HAP-1 (cell line): ENCODE measurements at regions not wholly inside any gene's neighbourhood (a gene's known extent, or its start where the extent isn't known, plus 50 kb on each side); places are given as distances from the start of the nearest gene placed in this dataset.

Source experiments
- DNase-seq, 2 experiments: peaks; one replicate each; pipeline ENCODE4 v3.0.0-alpha.2; 2016 to 2020; ENCODE audit warnings: low spot score in 2 of 2
- H3K27me3 ChIP-seq: fragments of 250-450 bp; sonication (Bioruptor Pico); 2 replicates; pipeline ENCODE4 v1.5.1; 2020; ENCODE audit warnings: low read depth, mild to moderate bottlenecking, moderate library complexity
- H3K36me3 ChIP-seq: fragments of 250-450 bp; sonication (Bioruptor Pico); replicated peaks from 2 replicates; pipeline ENCODE4 v1.5.1; 2020; ENCODE audit warnings: mild to moderate bottlenecking
- H3K4me1 ChIP-seq: fragments of 250-450 bp; sonication (Bioruptor Pico); 2 replicates; pipeline ENCODE4 v1.5.1; 2020; ENCODE audit warnings: mild to moderate bottlenecking
- H3K4me3 ChIP-seq: fragments of 250-450 bp; sonication (Bioruptor Pico); 2 replicates; pipeline ENCODE4 v1.5.1; 2020; ENCODE audit warnings: mild to moderate bottlenecking, moderate library complexity
- H3K9me3 ChIP-seq: fragments of 250-450 bp; sonication (Bioruptor Pico); 2 replicates; pipeline ENCODE4 v1.5.1; 2020; ENCODE audit warnings: mild to moderate bottlenecking, moderate library complexity
- in situ Hi-C: fragments of 300-500 bp; cut with MboI; formaldehyde crosslinking; loops from 3 replicates; pipeline ENCODE4 v1.14.3; 2020; ENCODE audit warnings: low sequenced_read_pairs, inconsistent platforms, mixed read lengths

GRCh38 chrX:9329056-9329455, 135.8 kb upstream of the TBL1X start:
- Histone ChIP-seq H3K4me1 (no peaks in the 10 kb centered on the region; the same call in 1 of the 2 replicates), H3K36me3 (no peaks in the 10 kb centered on the region), H3K9me3 (no peaks in the 10 kb centered on the region), H3K4me3 (no peak overlapping the region), H3K27me3 (no peaks in the 10 kb centered on the region)
- in situ Hi-C loops: loop anchor here (25.0 kb wide), 1 partner anchor 383 kb away; no protein-coding TSS in a partner anchor
- DNase-seq: no peak

- no peaks in the 10 kb centered on the region for H3K27me3 ChIP-seq
- no peaks in the 10 kb centered on the region for H3K9me3 ChIP-seq
- no peaks in the 10 kb centered on the region for H3K36me3 ChIP-seq
- no peaks in the 10 kb centered on the region; the same call in 1 of the 2 replicates for H3K4me1 ChIP-seq
- in situ Hi-C loops: loop anchor here (25.0 kb wide), 1 partner anchor 382 kb away; no protein-coding TSS in a partner anchor
- no peak overlapping the region for H3K4me3 ChIP-seq
- DNase-seq: peak in 1 of 2 experiments; percentile 41
Measured at GRCh38 chrX:9330249-9330982, 134.4 kb upstream of the TBL1X start.

- Histone ChIP-seq H3K4me3 (no peak overlapping the region), H3K9me3 (no peaks in the 10 kb centered on the region), H3K4me1 (no peaks in the 10 kb centered on the region; the same call in 1 of the 2 replicates), H3K27me3 (no peaks in the 10 kb centered on the region), H3K36me3 (no peaks in the 10 kb centered on the region)
- in situ Hi-C loops: loop anchor here (25.0 kb wide), 1 partner anchor 378 kb away; no protein-coding TSS in a partner anchor
- no peak for DNase-seq
Measured at GRCh38 chrX:9333873-9334560, 130.8 kb upstream of the TBL1X start.

DNA sequence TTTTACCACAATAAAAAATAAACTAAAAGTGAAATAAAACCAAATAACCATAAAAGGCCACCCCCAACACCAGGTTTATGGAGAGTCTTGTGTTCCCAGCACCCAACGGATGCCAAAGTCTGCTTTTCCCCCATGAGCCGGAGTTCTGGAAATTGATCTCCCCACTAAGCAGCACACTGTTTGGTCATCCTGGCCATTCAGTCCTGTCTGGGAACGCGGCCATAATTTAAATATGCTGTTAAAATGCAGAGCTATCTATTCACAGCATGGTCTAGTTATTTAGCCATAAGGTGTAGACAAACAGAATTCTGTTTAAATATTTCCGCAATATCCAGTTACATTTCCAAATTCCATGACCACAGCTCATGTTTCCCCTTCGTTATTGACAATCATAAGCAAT, 129.6 kb upstream of the TBL1X start:
- no peaks in the 10 kb centered on the region for H3K36me3 ChIP-seq
- H3K27me3 ChIP-seq: no peaks in the 10 kb centered on the region
- H3K4me3 ChIP-seq: no peak overlapping the region
- H3K9me3 ChIP-seq: no peaks in the 10 kb centered on the region
- H3K4me1 ChIP-seq: no peaks in the 10 kb centered on the region; the same call in 1 of the 2 replicates
- no peak for DNase-seq
- in situ Hi-C loops: loop anchor here (25.0 kb wide), 1 partner anchor 377 kb away; no protein-coding TSS in a partner anchor

GRCh38 chrX:9336456-9336855, 128.4 kb upstream of the TBL1X start:
- peaks cover 10% of the 10 kb centered on the region for H3K4me1 ChIP-seq
- H3K4me3 ChIP-seq: no peak overlapping the region
- in situ Hi-C loops: loop anchor here (25.0 kb wide), 1 partner anchor 376 kb away; no protein-coding TSS in a partner anchor
- H3K9me3 ChIP-seq: no peaks in the 10 kb centered on the region
- DNase-seq: no peak
- H3K27me3 ChIP-seq: no peaks in the 10 kb centered on the region
- no peaks in the 10 kb centered on the region for H3K36me3 ChIP-seq

- H3K9me3 ChIP-seq: no peaks in the 10 kb centered on the region
- no peaks in the 10 kb centered on the region for H3K36me3 ChIP-seq
- H3K4me3 ChIP-seq: no peak overlapping the region
- H3K27me3 ChIP-seq: no peaks in the 10 kb centered on the region
- H3K4me1 ChIP-seq: peaks cover 14% of the 10 kb centered on the region
- in situ Hi-C loops: loop anchor here (25.0 kb wide), 1 partner anchor 375 kb away; no protein-coding TSS in a partner anchor
- DNase-seq: no peak
Measured at GRCh38 chrX:9337046-9337445, 127.8 kb upstream of the TBL1X start.

- in situ Hi-C loops: loop anchor here (25.0 kb wide), 1 partner anchor 373 kb away; no protein-coding TSS in a partner anchor
- no peak for DNase-seq
- no peaks in the 10 kb centered on the region for H3K27me3 ChIP-seq
- H3K4me1 ChIP-seq: peaks cover 18% of the 10 kb centered on the region
- H3K36me3 ChIP-seq: no peaks in the 10 kb centered on the region
- no peaks in the 10 kb centered on the region for H3K9me3 ChIP-seq
- H3K4me3 ChIP-seq: no peak overlapping the region
Measured at GRCh38 chrX:9338986-9339385, 125.9 kb upstream of the TBL1X start.

DNA sequence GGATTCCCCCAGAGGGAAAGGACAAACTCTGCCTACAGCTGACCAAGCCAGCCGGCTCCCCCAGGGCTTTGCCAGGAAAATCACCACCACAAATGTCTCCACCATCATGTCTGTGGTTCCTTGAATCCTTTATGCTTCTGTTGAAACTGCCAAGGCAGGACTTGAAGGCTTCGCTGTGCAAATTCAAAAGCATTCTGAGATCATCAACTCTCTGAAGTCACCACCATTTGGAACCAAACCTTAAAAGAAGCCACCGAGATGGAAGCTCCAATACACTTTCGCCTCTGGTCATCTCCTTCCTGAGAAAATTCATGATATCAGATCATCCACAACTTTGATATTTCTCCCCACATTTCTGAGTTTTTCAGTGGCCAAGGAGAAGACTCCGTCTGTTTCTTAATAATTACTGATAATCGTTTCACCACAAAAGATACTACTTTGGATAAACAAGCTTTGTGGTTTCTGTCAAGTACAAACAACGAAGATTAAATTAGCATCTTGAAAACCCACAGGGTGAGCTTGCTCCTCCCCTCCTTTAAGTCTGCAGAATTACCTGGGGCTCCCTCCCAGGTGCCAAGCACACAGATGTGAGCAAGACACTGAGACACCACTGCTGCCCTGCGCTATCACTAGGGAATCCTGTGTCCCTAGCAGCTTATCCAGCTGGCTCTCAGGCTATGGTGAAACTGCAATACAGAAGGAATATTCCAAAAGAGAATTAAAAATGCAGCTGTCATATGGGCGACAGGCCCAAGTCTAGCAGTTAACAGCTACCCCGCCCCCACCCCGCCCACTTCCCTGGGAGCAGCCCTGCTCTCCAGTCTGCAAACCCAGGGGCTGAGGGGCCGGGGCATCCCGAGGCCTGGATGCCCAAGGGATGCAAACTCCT, 125.0 kb upstream of the TBL1X start:
- Histone ChIP-seq H3K4me3 (no peak overlapping the region), H3K9me3 (no peaks in the 10 kb centered on the region), H3K4me1 (peaks cover 18% of the 10 kb centered on the region), H3K36me3 (no peaks in the 10 kb centered on the region), H3K27me3 (no peaks in the 10 kb centered on the region)
- in situ Hi-C loops: loop anchor here (5.0 to 25.0 kb wide), 2 partner anchors 122 to 372 kb away; no protein-coding TSS in a partner anchor
- DNase-seq: peak in 1 of 2 experiments; percentile 16

DNA sequence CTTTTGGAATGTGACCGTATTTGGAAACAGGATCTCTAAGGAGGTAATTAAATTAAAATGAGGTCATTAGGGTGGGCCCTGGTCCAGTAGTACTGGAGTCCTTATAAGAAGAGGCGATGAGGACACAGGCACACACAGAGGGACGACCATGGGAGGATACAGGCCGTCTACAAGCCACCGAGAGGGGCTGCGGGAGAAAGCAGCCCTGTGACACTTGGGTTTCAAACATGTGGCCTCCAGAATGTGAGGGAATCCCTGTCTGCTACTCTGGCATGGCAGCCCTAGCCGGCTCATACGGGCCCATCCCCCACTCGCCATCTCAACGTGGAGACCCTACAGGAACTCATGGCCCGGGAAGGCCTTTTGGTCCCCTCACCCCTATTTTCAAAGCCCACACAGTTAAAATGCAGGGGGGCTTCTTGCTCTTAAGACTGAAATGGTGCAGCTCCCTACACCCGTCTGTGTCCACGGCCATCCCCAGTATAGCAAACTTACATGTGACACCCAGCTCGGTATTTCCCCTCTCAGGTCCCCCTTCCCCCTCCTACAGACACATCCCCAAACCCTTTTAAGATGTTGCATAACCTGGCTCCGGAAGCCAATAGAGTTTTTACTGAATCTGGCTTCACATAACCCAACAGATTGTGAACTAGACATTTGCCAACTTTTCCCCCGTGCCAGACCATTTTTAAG, 124.1 kb upstream of the TBL1X start:
- in situ Hi-C loops: loop anchor here (5.0 to 25.0 kb wide), 2 partner anchors 122 to 372 kb away; no protein-coding TSS in a partner anchor
- peak in 1 of 2 experiments; percentile 9 for DNase-seq
- H3K27me3 ChIP-seq: no peaks in the 10 kb centered on the region
- H3K9me3 ChIP-seq: no peaks in the 10 kb centered on the region
- H3K4me3 ChIP-seq: no peak overlapping the region
- H3K36me3 ChIP-seq: no peaks in the 10 kb centered on the region
- peaks cover 18% of the 10 kb centered on the region for H3K4me1 ChIP-seq

- no peaks in the 10 kb centered on the region for H3K27me3 ChIP-seq
- in situ Hi-C loops: loop anchor here (5.0 to 25.0 kb wide), 2 partner anchors 121 to 371 kb away; no protein-coding TSS in a partner anchor
- H3K9me3 ChIP-seq: no peaks in the 10 kb centered on the region
- DNase-seq: peak; percentile 48 to 78
- H3K36me3 ChIP-seq: no peaks in the 10 kb centered on the region
- peaks cover 18% of the 10 kb centered on the region for H3K4me1 ChIP-seq
- H3K4me3 ChIP-seq: no peak overlapping the region
Measured at GRCh38 chrX:9341291-9342201, 123.3 kb upstream of the TBL1X start.

- in situ Hi-C loops: loop anchor here (5.0 to 25.0 kb wide), 2 partner anchors 120 to 370 kb away; no protein-coding TSS in a partner anchor
- DNase-seq: peak; percentile 79 to 94
Measured at GRCh38 chrX:9342561-9343051, 122.3 kb upstream of the TBL1X start.

More at GRCh38 chrX:9342561-9343051, 122.3 kb upstream of the TBL1X start:
- Histone ChIP-seq H3K27me3 (no peaks in the 10 kb centered on the region), H3K4me3 (peak overlapping the region; percentile 37), H3K9me3 (no peaks in the 10 kb centered on the region), H3K4me1 (peaks cover 18% of the 10 kb centered on the region), H3K36me3 (no peaks in the 10 kb centered on the region)
